Osteocyte (in vitro differentiated cells): ENCODE measurements at regions not wholly inside any gene's neighbourhood (a gene's known extent, or its start where the extent isn't known, plus 50 kb on each side); places are given as distances from the start of the nearest gene placed in this dataset.

Source experiments
- DNase-seq: peaks from one replicate; pipeline ENCODE4 v3.0.0; 2021; ENCODE audit warnings: mixed read lengths; ENCODE audit not compliant: unreplicated experiment; ENCODE audit errors: extremely low spot score
- H3K27ac Mint-ChIP-seq: one replicate; pipeline ENCODE4 v1.8.0; 2021; ENCODE audit warnings: mild to moderate bottlenecking, mixed read lengths; ENCODE audit not compliant: unreplicated experiment
- H3K27me3 Mint-ChIP-seq: one replicate; pipeline ENCODE4 v1.8.0; 2021; ENCODE audit warnings: mixed read lengths; ENCODE audit not compliant: unreplicated experiment
- H3K36me3 Mint-ChIP-seq: one replicate; pipeline ENCODE4 v1.8.0; 2021; ENCODE audit warnings: mixed read lengths; ENCODE audit not compliant: unreplicated experiment
- H3K4me1 Mint-ChIP-seq: one replicate; pipeline ENCODE4 v1.8.0; 2021; ENCODE audit warnings: mixed read lengths; ENCODE audit not compliant: unreplicated experiment
- H3K4me3 Mint-ChIP-seq: one replicate; pipeline ENCODE4 v1.8.0; 2021; ENCODE audit warnings: mild to moderate bottlenecking, moderate library complexity, mixed read lengths; ENCODE audit not compliant: unreplicated experiment
- H3K9me3 Mint-ChIP-seq: one replicate; pipeline ENCODE4 v1.8.0; 2021; ENCODE audit warnings: mixed read lengths; ENCODE audit not compliant: unreplicated experiment
- CTCF ChIP-seq: fragments of 200-600 bp; sonication (generic); IDR thresholded peaks from 2 replicates; pipeline ENCODE4 v1.5.0; 2021; ENCODE audit warnings: antibody characterized with exemption, mild to moderate bottlenecking, moderate library complexity

GRCh38 chr21:17903929-17904639, 84.9 kb upstream of the C21orf91 start:
- Mint-ChIP-seq H3K4me3 (no peak overlapping the region), H3K27me3 (peaks cover 8% of the 10 kb centered on the region), H3K9me3 (no peaks in the 10 kb centered on the region), H3K4me1 (no peaks in the 10 kb centered on the region), H3K27ac (no peak overlapping the region), H3K36me3 (no peaks in the 10 kb centered on the region)
- no peak for DNase-seq
- no peak for TF ChIP-seq CTCF

GRCh38 chr21:17903029-17903806, 84.1 kb upstream of the C21orf91 start:
- H3K4me1 Mint-ChIP-seq = no peaks in the 10 kb centered on the region
- H3K27ac Mint-ChIP-seq = no peak overlapping the region
- no peaks in the 10 kb centered on the region for H3K9me3 Mint-ChIP-seq
- peaks cover 8% of the 10 kb centered on the region for H3K27me3 Mint-ChIP-seq
- no peak overlapping the region for H3K4me3 Mint-ChIP-seq
- no peaks in the 10 kb centered on the region for H3K36me3 Mint-ChIP-seq
- DNase-seq = no peak
- peak; percentile 40 for TF ChIP-seq CTCF

- no peak for TF ChIP-seq CTCF
- DNase-seq = no peak
- H3K4me1 Mint-ChIP-seq = no peaks in the 10 kb centered on the region
- peaks cover 17% of the 10 kb centered on the region for H3K27me3 Mint-ChIP-seq
- no peaks in the 10 kb centered on the region for H3K36me3 Mint-ChIP-seq
- no peak overlapping the region for H3K4me3 Mint-ChIP-seq
- H3K27ac Mint-ChIP-seq = no peak overlapping the region
- H3K9me3 Mint-ChIP-seq = peaks cover 7% of the 10 kb centered on the region
Observed at GRCh38 chr21:17901458-17902079, 82.4 kb upstream of the C21orf91 start.

- TF ChIP-seq CTCF = no peak
- Mint-ChIP-seq H3K4me3 (no peak overlapping the region), H3K36me3 (no peaks in the 10 kb centered on the region), H3K9me3 (peaks cover 7% of the 10 kb centered on the region), H3K27ac (no peak overlapping the region), H3K27me3 (peaks cover 17% of the 10 kb centered on the region), H3K4me1 (no peaks in the 10 kb centered on the region)
- DNase-seq = no peak
Observed at GRCh38 chr21:17900990-17901385, 81.8 kb upstream of the C21orf91 start.
